ENCODE measurements at regions not wholly inside any gene's neighbourhood (a gene's known extent, or its start where the extent isn't known, plus 50 kb on each side); places are given as distances from the start of the nearest gene placed in this dataset.
A peak's percentile ranks its signal among the peaks of the same experiment; 100 is the strongest.
"Not testable (repeated sequence)": the region's sequence is repeated elsewhere in the genome, so short reads cannot be mapped to it uniquely, and the experiment has no call there.

DNA sequence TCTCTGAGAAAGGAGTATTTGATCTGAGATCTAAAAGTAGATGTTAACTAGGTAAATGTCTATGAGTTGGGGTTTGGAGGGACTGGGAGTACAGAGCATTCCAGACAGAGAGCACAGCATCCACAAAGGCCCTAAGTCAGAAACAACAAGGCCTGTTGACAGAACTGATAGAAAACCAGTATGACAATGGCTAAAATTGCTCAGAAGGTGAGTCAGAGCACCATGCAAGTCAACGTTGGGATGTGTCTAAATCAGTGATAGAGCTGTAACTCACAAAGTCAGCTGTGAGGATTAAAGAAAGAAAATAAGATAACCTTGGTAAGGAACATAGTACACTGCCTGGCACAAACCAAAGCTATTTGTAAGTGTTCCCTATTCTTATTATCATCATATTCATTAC is 124.0 kb downstream of the CETN3 start:
- no peak for DNase-seq (ENCODE audit: low spot score)

- DNase-seq (ENCODE audit: low spot score): no peak
Observed at GRCh38 chr5:90284375-90284774, 125.2 kb downstream of the CETN3 start.

GRCh38 chr5:90279091-90279490 is 130.5 kb downstream of the CETN3 start:
- DNase-seq (ENCODE audit: low spot score): no peak

GRCh38 chr5:90274216-90274615 is 135.3 kb downstream of the CETN3 start:
- DNase-seq (ENCODE audit: low spot score): no peak

- DNase-seq (ENCODE audit: low spot score): no peak
Observed at GRCh38 chr5:90267646-90268045, 141.9 kb downstream of the CETN3 start.

DNA sequence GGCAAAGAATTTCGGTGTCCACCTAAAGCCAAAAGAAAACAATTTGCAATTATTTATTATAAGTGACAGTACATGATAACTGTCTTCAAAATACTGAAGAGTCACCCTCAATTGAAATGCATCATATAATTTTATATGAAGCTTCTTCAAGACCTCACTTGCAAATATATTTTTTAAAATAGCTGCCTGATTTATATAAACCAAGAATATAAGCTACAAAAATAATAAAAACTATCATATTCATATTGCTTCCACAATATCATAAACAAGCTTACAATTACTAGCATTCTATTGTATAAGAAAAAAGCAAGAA is 144.1 kb downstream of the CETN3 start:
- DNase-seq (ENCODE audit: low spot score): no peak

- peak; percentile 62 for DNase-seq (ENCODE audit: low spot score)
Observed at GRCh38 chr5:90264689-90265544, 144.6 kb downstream of the CETN3 start.

DNA sequence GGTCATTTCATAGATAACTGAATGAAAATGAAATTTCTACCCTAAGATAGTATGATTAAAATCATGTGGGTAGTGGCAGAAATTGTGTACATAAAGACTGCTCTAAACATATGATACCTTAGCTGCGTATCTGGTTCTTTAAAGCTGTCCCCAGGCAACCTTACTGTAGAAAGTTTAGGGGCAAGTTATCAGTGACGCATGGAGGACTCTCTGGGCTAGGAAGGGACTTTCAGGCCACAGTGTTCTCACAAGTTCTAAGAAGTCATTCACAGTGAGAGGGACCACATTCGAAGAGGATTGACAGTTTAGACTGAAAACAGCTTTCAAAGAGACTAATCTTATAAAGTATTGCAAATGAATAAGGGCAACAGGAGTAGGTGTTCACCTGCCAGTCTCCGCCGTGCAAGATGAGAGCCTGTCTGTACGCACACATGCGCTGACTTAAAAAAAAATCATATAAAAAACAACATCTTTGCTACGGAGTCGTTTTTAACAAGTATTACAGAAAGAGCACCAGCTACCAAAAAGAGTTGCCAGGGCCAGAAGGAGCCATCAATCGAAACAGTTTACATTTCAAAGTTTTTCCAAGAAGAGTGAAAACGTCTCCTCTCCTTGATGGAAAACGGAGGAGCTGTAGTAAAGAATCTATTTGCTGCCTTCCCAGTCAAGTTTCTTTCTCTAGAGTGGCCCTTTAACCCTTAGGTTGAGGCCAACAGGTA is 146.3 kb downstream of the CETN3 start:
- DNase-seq (ENCODE audit: low spot score): no peak

DNA sequence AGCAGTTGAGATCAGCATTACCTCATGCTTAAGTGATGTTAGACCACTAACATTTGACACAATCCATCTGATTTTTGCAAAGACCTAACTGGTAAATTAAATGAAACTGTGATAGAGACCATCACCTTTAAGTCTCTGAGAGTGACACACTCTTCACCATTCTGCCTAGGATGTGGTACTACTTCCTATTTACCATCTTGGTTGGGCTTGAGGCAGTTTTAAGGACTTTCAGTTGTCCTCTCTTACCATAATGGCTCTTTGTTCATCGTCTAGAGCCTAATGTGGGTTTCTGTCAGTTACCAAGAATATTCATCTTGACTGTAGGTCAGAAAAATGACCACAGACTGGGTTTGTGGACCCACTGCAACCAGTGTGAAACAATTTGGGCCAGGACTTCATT is 158.1 kb downstream of the CETN3 start:
- no peak for DNase-seq (ENCODE audit: low spot score)

DNA sequence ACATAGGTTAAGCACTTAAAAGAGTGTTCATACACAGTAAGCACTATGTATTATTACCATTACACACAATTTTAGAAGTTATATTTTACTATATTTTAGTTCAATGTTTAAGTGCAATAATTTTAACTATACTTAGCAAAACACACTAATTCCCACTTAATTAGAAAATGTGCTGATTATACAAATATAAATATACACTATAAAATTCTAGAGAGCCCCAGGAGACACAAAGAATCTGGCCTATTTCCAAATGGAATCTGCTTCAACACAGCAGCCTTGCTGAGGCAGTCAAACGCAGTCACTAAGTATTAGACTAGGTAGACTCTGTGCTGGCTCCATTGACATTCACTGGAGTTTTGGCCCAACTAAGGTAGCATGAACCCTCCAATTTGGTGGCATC is 160.9 kb downstream of the CETN3 start:
- no peak for DNase-seq (ENCODE audit: low spot score)

- DNase-seq (ENCODE audit: low spot score): not testable (repeated sequence)
Observed at GRCh38 chr5:90243848-90244247, 165.7 kb downstream of the CETN3 start.

DNA sequence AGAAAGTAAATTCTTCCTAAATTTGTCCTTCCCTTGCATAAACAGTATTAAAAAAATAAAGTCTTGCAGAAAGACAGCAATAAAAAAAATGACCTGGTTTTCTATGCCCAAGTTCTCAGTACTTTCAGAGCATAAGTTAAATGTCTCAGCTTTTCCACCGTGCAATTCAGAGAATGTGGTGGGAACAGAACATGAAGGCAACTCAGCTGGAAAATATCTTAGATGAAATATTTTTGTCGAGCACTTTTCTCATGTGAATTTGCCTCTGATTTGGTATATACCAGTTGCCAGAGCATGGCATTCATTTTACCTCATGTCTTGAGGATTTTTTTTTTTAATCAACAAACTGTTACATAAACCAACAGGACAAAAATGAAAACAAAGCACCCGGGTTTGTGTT is 176.1 kb downstream of the CETN3 start:
- no peak for DNase-seq (ENCODE audit: low spot score)

DNA sequence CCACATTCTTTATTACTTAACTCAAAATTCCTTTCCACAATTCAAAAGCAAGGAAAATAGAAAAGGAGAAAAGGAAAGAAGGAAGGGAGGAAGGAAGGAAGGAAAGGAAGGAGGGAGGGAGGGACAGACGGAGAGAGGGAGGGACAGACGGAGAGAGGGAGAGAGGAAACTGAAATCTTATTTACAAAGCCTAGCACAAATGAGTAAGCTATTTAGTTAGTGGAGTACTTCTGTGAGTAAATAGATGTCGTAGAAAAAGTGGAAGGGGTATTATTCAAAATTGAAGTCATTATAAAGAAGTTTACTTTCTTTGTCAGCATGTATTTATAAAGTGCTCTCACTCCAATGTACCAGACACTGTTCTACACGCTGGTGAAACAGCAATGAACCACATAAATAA is 177.9 kb downstream of the CETN3 start:
- DNase-seq (ENCODE audit: low spot score): no peak

DNA sequence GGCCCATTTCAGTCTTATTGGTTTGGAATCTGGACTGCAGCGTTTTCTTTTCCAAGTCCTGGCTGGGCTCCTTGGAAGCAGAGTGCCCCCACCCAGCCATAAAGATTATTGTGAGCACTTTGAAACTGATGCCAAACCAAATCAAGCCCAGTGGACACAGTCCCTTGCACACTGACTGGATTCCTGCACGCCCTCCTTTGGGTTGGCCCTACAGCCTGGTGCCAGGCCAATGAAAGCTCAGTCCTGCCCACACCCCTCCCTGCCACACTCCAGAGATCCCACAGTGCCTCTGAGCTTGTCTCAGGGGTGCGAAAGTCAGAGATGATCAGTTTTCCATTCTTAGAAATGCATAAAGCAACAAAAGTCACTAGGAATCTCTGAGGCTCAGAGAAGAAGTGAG is 181.9 kb downstream of the CETN3 start:
- DNase-seq (ENCODE audit: low spot score): no peak

DNA sequence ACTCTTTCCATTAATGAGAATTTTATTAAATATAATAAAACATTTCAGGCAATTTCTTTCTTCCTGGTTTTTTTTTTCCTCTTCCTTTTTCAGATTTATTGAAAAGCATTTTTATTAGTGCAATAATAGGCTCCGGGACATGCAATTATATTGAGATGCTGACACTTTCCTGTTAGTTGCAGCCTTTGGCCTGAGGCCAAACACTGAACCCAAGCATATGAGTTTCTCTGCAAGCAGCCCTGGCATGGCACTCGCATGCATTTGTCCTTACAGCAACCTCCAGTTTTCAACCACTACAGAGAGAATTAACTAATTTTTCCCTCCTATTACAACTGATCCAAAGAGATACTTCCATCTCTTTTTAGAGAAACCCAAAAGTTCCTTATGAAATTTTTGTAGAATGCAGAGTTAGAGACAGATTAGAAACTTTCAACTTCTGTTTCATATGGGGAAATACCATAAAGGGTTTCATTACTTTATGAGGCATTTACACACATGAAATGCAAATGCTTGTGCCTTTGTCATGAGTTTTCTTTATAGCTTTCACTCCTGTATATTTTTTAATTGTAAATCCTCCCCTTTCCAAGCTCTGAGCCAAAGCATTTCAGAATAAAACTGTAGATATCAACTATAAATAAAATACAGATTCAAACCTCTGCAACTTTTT is 183.0 kb downstream of the CETN3 start:
- no peak for DNase-seq (ENCODE audit: low spot score)

DNA sequence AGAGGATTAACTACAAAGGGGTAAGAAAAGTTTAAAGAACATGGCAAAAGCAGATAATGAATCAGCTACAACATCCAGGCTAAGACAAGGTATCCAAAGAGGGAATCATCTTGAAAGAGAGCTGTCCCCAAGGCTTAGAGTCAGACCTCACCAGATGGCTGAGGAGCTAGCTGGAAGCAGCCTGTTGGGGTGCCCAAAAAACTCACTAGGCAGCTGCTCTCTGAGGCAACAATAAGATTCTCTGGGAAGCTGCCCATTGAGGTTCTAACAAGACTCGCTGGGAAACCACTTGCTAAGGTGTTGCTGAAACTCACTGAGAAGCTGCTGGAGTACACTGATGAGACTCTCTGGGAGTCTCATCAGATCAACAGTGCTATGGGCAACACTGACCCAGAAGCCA is 185.2 kb downstream of the CETN3 start:
- no peak for DNase-seq (ENCODE audit: low spot score)

GRCh38 chr5:90223756-90224155 is 185.8 kb downstream of the CETN3 start:
- no peak for DNase-seq (ENCODE audit: low spot score)

GRCh38 chr5:90221951-90222350 is 187.6 kb downstream of the CETN3 start:
- no peak for DNase-seq (ENCODE audit: low spot score)

DNA sequence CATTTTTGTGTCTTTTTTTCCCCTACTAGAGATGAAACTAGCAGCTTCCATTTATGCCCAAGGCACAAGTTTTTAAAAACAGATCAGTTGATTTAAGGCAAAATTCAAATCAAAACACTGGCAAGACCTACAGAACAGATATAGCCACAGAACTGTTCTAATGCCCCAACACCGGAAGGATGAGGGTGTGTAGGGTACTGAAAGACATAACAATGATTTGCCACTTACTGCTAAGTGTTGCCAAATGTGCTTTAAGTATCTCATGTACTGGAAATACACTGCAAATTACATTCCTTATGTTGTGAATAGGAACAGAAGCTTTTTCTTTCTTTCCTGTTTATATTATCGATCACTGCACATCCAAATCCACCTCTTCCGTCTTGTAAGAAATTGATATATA is 189.0 kb downstream of the CETN3 start:
- DNase-seq (ENCODE audit: low spot score): no peak

- no peak for DNase-seq (ENCODE audit: low spot score)
Observed at GRCh38 chr5:90214991-90215390, 194.6 kb downstream of the CETN3 start.

DNA sequence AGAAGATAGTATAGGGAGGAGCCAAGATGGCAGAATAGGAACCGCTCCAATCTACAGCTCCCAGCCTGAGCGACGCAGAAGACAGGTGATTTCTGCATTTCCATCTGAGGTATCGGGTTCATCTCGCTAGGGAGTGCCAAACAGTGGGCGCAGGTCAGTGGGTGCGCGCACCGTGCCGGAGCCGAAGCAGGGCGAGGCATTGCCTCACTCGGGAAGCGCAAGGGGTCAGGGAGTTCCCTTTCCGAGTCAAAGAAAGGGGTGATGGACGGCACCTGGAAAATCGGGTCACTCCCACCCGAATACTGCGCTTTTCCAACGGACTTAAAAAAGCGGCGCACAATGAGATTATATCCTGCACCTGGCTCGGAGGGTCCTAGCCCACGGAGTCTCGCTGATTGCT is 201.2 kb downstream of the CETN3 start:
- not testable (repeated sequence) for DNase-seq (ENCODE audit: low spot score)

DNA sequence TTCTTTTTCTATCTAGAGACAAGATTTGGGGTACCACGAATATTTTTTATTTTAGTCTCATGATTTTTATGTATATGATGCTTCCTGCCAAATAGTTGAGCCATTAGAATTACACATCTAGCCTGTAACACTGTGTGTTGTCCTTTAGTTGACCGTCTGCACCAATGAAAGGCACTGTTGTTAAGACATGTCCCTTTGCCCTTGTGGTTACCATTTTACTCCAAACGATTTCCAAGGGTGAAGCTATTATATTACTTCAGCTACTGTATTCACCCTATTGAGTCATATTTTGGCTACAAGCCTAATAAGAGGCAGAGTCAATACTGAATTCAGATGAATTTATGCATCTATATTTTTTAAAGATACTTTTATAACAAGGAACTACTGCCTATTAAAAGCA is 207.6 kb downstream of the CETN3 start:
- DNase-seq (ENCODE audit: low spot score): no peak

DNA sequence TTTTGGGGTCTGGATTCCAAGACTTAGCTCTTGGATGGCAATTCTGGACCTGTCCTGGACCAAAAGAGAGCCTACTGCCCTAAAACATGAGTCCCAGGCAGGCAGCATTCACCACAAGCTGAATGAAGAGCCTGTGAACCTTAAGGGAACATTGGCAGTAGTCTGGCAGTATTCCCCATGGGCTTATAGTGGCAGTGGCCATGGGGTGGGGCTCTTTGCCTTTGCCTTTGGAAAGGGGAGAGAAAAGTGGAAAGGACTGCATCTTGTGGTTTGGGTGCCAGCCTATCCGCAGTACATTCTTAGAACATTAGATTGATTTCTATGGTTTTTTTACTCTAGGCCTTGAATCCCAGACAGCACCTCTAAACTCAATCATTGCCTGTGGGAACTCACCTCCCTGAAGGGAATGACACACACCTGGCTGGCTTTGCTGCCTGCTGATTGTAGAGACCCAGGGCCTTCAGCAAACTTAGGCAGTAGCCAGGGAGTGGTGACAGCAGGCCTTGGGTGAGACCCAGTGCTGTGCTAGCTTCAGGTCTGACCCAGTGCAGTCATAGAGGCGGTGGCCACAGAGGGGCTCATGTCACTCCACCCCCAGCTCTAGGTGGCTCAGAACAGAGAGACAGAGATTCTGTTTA is 216.3 kb downstream of the CETN3 start:
- DNase-seq (ENCODE audit: low spot score): no peak

All from hematopoietic multipotent progenitor cell treated with erythropoietin and hydrocortisone succinate and interleukin-3 and kit ligand, for 17 days (in vitro differentiated cells).